DLD1 (cell line): ENCODE measurements at regions not wholly inside any gene's neighbourhood (a gene's known extent, or its start where the extent isn't known, plus 50 kb on each side); places are given as distances from the start of the nearest gene placed in this dataset.

ENCODE experiments used
- in situ Hi-C: cut with HindIII; loops from 2 replicates; pipeline ENCODE4 v1.10.0; 2017; ENCODE audit warnings: low sequenced_read_pairs

DNA sequence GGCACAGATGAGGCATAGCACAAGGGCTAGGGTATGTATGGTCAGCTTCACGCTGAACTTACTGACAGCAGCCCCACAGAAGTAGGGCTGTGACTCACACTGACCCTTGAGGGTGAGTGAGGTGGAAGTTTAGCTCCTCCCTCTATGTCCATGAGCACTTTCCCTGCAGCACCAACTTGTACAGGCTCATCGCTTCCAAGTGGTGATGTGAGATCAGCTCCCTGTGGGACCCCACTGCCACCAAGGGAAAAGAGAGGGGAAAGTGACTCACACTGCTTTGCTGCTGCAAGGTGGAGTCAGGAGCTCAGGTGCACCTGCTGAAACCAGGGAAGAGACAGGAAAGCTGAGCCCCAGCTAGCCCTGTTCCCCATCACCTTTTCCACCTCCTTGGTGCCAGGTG, 91.5 kb downstream of the TEX51 start:
- in situ Hi-C loops, result no loop called here

DNA sequence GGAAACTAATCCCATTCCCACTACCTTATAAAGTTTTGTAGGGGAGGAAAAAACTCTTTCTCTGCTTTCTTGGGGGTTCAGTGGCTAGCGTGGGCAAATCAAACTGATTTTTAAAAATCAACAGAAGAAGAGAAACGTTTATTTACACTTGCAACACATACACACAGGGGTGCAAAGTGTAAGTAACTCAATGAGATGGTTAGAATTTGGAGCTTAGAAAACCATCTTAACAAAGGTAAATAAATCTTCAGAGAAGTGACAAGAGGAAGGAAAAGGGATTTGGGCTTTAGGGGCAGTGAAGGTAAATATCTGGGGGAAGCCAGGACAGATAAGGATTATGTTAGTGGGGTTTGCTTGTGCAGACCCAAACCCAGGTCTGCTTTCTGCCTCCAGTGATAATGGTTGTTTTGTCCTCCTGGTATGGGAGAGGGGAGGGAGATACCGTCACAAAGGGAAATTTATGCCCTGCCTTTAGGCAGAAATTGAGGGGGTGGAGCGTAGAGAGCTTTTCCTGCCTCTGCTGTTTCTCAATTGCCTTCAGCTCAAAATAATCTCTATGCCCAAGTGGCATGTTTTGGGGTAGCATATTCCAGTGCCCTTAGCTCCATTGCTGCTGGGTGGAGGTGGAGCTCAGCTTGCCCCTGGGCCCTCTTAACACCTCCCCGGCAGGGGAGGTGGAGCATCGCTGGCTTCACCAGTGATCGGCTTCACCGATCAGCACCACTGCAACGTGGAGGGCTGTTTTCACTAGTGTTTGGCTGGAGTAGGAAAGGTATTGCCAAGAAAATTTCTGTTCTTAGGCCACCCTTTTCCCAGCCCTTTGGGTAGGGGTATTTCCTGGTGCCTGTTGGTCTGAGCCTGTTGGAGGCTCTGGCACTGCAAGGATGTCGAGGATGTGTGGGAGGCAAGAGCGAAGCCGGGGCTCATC, 92.2 kb downstream of the TEX51 start:
- in situ Hi-C loops, result no loop called here

DNA sequence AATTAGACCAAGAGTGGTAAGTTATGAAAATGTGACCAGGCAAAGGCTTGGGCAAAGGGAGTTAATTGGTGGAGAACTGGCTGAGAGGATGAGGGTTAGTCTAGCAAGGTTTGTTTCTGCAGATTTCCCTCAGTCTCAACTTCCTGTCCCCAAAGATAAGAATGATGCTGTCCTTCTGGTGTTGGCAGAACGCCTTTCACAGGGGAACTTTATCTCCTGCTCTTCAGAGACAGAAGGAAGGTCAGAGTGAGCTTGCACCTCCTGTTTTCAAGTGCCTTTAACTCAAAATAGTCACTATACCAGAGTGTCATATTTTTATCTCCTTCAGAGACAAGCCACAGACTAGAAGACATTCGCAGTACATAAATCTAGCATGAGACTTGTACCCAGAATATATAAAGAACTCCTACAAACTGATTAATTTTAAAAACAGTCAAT, 95.7 kb downstream of the TEX51 start:
- in situ Hi-C loops, result no loop called here

DNA sequence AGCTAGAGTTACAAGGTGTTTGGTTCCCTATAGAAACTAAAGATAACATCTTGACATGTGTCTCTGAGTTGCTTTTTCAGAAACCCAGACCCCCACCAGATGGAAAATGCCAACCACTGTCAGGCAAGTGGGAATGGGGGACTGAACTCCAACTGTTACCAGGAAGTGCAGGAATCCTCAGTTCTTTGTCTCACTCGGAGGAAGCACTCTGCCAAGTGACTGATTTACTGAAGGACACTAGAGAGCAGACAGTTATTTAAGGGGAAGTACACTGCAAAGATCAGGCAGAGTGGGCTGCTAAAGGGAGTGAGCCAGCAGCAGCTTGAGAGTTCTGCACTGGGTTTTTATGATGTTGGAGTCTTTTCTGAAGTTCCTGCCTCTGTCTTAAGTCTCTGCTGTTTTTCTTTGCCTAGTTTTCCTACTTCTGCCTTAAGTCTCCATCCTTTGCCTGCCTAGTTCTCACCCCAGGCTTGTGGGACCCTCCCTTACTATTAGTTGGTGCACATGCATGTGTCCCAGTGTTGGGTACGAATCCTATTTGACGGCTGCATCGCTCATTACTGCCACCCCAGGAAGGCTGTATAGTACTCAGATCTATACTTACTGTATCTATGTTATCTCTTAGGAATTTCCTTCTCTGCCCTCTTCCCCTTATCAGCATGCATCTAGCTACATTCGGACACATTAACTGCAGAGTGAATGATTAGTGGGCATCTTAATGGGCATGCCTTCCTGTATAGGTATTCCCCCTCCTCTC, 97.1 kb downstream of the TEX51 start:
- in situ Hi-C loops, result no loop called here

GRCh38 chr2:126996378-126996699, 97.6 kb downstream of the TEX51 start:
- in situ Hi-C loops, result no loop called here
